ENCODE measurements at regions not wholly inside any gene's neighbourhood (a gene's known extent, or its start where the extent isn't known, plus 50 kb on each side); places are given as distances from the start of the nearest gene placed in this dataset.
A peak's percentile ranks its signal among the peaks of the same experiment; 100 is the strongest.

DNA sequence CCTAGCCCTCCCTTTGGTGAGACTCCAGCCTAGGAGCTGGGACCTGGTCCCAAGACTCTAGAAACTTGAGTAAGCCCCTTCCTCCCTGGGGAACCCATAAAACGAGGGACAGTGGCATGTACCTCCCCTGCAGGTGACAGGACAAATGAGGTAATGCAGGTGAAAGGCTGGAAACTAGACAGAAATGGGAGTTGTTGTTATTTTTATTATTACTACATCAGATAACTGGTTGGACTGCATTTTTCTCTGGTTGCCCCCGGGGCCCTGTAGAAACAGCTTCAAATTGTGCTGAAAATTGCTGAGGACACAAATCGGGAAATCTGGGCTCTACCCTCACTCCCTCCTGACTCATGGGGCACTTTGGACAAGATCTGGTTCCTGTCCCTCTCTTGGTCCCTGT is 132.3 kb upstream of the WNT4 start:
- no peak overlapping the region for H3K27ac ChIP-seq (ENCODE audit: low read depth in 1 of 2, low read length in 2 of 2)
- H3K4me3 ChIP-seq (ENCODE audit: low read length in 2 of 2), result no peak overlapping the region
- DNase-seq (no peak), ATAC-seq (ENCODE audit: low FRiP score) (no peak)
- no peaks in the 10 kb centered on the region for H3K36me3 ChIP-seq (ENCODE audit: control insufficient read depth in 1 of 2, insufficient read depth in 2 of 2, low read length in 1 of 2)
- no peaks in the 10 kb centered on the region for H3K4me1 ChIP-seq (ENCODE audit: control insufficient read depth in 1 of 2, insufficient read depth in 2 of 2, low read length in 2 of 2)
- H3K9me3 ChIP-seq (ENCODE audit: control insufficient read depth, low read length), result no peaks in the 10 kb centered on the region
- H3K27me3 ChIP-seq (ENCODE audit: control insufficient read depth in 1 of 2, insufficient read depth in 2 of 2, low read length in 1 of 2), result no peaks in the 10 kb centered on the region
- 83 to 88% methylated on average over 3 of the region's 3 CpGs for WGBS, 2 donors
- intact Hi-C loops (cut with DNase I), result loop anchor here (5.0 to 10.0 kb wide), 2 partner anchors 168 to 170 kb away; no protein-coding TSS in a partner anchor

DNA sequence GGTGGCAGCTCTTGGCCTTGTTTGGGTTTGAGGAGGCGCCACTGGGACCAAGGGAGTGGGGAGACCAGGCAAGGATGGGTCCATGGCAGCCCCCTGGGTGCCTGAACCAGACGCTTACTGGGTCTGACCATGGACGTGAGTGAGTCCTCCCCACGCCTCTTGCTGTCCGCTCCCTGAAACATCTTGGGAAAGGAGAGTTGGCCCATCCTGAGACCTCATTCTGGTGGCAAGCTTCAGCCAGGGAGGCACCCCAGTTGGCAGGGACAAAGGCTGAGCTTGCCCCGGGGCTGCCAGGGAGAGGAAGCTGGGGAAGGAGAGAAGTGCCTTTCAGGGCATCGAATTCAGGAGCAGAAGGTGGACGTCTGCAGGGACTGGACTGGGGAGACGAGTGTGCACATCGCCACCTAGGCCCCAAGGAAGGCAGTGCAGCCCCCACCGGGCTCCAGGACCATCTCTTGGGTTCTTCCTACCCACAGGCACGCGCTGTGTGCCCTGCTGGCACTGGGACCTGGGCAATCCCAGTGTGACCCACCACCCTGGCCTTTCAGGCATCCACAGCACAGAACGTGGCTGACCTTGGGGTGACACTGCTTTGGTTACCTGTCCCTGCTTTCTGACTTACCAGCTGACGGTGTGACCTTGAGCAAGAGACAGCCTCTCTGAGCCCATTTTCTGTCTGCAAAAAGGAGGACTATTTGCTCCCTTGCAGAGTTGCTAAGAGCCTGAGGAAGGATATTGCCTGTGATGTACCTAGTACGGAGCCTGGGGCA is 132.9 kb upstream of the WNT4 start:
- no peak overlapping the region for H3K4me3 ChIP-seq (ENCODE audit: low read length in 2 of 2)
- H3K27ac ChIP-seq (ENCODE audit: low read depth in 1 of 2, low read length in 2 of 2), result no peak overlapping the region
- H3K36me3 ChIP-seq (ENCODE audit: control insufficient read depth in 1 of 2, insufficient read depth in 2 of 2, low read length in 1 of 2), result no peaks in the 10 kb centered on the region
- no peaks in the 10 kb centered on the region for H3K27me3 ChIP-seq (ENCODE audit: control insufficient read depth in 1 of 2, insufficient read depth in 2 of 2, low read length in 1 of 2)
- no peaks in the 10 kb centered on the region for H3K4me1 ChIP-seq (ENCODE audit: control insufficient read depth in 1 of 2, insufficient read depth in 2 of 2, low read length in 2 of 2)
- no peak for ATAC-seq (ENCODE audit: low FRiP score)
- DNase-seq, result peak in 1 of 2 donors; percentile 60
- intact Hi-C loops (cut with DNase I), result loop anchor here (5.0 to 10.0 kb wide), 2 partner anchors 169 to 171 kb away; no protein-coding TSS in a partner anchor
- 35 to 47% methylated on average over 12 to 16 of the region's 16 CpGs for WGBS, 2 donors
- no peaks in the 10 kb centered on the region for H3K9me3 ChIP-seq (ENCODE audit: control insufficient read depth, low read length)

GRCh38 chr1:22276396-22276748 is 133.5 kb upstream of the WNT4 start:
- Histone ChIP-seq H3K4me1 (ENCODE audit: control insufficient read depth in 1 of 2, insufficient read depth in 2 of 2, low read length in 2 of 2) (no peaks in the 10 kb centered on the region), H3K4me3 (ENCODE audit: low read length in 2 of 2) (no peak overlapping the region), H3K9me3 (ENCODE audit: control insufficient read depth, low read length) (no peaks in the 10 kb centered on the region), H3K36me3 (ENCODE audit: control insufficient read depth in 1 of 2, insufficient read depth in 2 of 2, low read length in 1 of 2) (no peaks in the 10 kb centered on the region), H3K27me3 (ENCODE audit: control insufficient read depth in 1 of 2, insufficient read depth in 2 of 2, low read length in 1 of 2) (no peaks in the 10 kb centered on the region), H3K27ac (ENCODE audit: low read depth in 1 of 2, low read length in 2 of 2) (no peak overlapping the region)
- intact Hi-C loops (cut with DNase I), result loop anchor here (5.0 to 10.0 kb wide), 2 partner anchors 169 to 172 kb away; no protein-coding TSS in a partner anchor
- DNase-seq (no peak), ATAC-seq (ENCODE audit: low FRiP score) (no peak)
- WGBS, 2 donors, result 64 to 75% methylated on average over 1 of the region's 1 CpG

GRCh38 chr1:22277662-22278061 is 134.8 kb upstream of the WNT4 start:
- no peaks in the 10 kb centered on the region for H3K4me1 ChIP-seq (ENCODE audit: control insufficient read depth in 1 of 2, insufficient read depth in 2 of 2, low read length in 2 of 2)
- H3K27me3 ChIP-seq (ENCODE audit: control insufficient read depth in 1 of 2, insufficient read depth in 2 of 2, low read length in 1 of 2), result no peaks in the 10 kb centered on the region
- ATAC-seq (ENCODE audit: low FRiP score), result no peak
- H3K27ac ChIP-seq (ENCODE audit: low read depth in 1 of 2, low read length in 2 of 2), result no peak overlapping the region
- H3K4me3 ChIP-seq (ENCODE audit: low read length in 2 of 2), result no peak overlapping the region
- intact Hi-C loops (cut with DNase I), result loop anchor here (5.0 to 10.0 kb wide), 2 partner anchors 170 to 173 kb away; no protein-coding TSS in a partner anchor
- 81 to 82% methylated on average over 10 of the region's 10 CpGs for WGBS, 2 donors
- peak in 1 of 2 donors; percentile 35 for DNase-seq
- no peaks in the 10 kb centered on the region for H3K9me3 ChIP-seq (ENCODE audit: control insufficient read depth, low read length)
- H3K36me3 ChIP-seq (ENCODE audit: control insufficient read depth in 1 of 2, insufficient read depth in 2 of 2, low read length in 1 of 2), result no peaks in the 10 kb centered on the region

- H3K36me3 ChIP-seq (ENCODE audit: control insufficient read depth in 1 of 2, insufficient read depth in 2 of 2, low read length in 1 of 2), result no peaks in the 10 kb centered on the region
- H3K27me3 ChIP-seq (ENCODE audit: control insufficient read depth in 1 of 2, insufficient read depth in 2 of 2, low read length in 1 of 2), result no peaks in the 10 kb centered on the region
- ATAC-seq (ENCODE audit: low FRiP score), result no peak
- no peak for DNase-seq
- H3K4me3 ChIP-seq (ENCODE audit: low read length in 2 of 2), result no peak overlapping the region
- H3K9me3 ChIP-seq (ENCODE audit: control insufficient read depth, low read length), result no peaks in the 10 kb centered on the region
- H3K4me1 ChIP-seq (ENCODE audit: control insufficient read depth in 1 of 2, insufficient read depth in 2 of 2, low read length in 2 of 2), result no peaks in the 10 kb centered on the region
- H3K27ac ChIP-seq (ENCODE audit: low read depth in 1 of 2, low read length in 2 of 2), result no peak overlapping the region
- WGBS, 2 donors, result 90 to 93% methylated on average over 3 of the region's 3 CpGs
- intact Hi-C loops (cut with DNase I), result loop anchor here (5.0 to 10.0 kb wide), 2 partner anchors 172 to 175 kb away; no protein-coding TSS in a partner anchor
Measured at GRCh38 chr1:22279735-22280134, 136.8 kb upstream of the WNT4 start.

- intact Hi-C loops (cut with DNase I), result no loop called here
- WGBS, 2 donors, result 91 to 92% methylated on average over 3 of the region's 3 CpGs
- no peaks in the 10 kb centered on the region for H3K4me1 ChIP-seq (ENCODE audit: control insufficient read depth in 1 of 2, insufficient read depth in 2 of 2, low read length in 2 of 2)
- no peak overlapping the region for H3K4me3 ChIP-seq (ENCODE audit: low read length in 2 of 2)
- H3K9me3 ChIP-seq (ENCODE audit: control insufficient read depth, low read length), result no peaks in the 10 kb centered on the region
- no peaks in the 10 kb centered on the region for H3K36me3 ChIP-seq (ENCODE audit: control insufficient read depth in 1 of 2, insufficient read depth in 2 of 2, low read length in 1 of 2)
- DNase-seq (peak in 1 of 2 donors; percentile 37), ATAC-seq (ENCODE audit: low FRiP score) (no peak)
- no peak overlapping the region for H3K27ac ChIP-seq (ENCODE audit: low read depth in 1 of 2, low read length in 2 of 2)
- H3K27me3 ChIP-seq (ENCODE audit: control insufficient read depth in 1 of 2, insufficient read depth in 2 of 2, low read length in 1 of 2), result no peaks in the 10 kb centered on the region
Measured at GRCh38 chr1:22280526-22280925, 137.6 kb upstream of the WNT4 start.

- no peak for ATAC-seq (ENCODE audit: low FRiP score)
- no peaks in the 10 kb centered on the region for H3K36me3 ChIP-seq (ENCODE audit: control insufficient read depth in 1 of 2, insufficient read depth in 2 of 2, low read length in 1 of 2)
- H3K4me3 ChIP-seq (ENCODE audit: low read length in 2 of 2), result no peak overlapping the region
- H3K9me3 ChIP-seq (ENCODE audit: control insufficient read depth, low read length), result no peaks in the 10 kb centered on the region
- H3K27ac ChIP-seq (ENCODE audit: low read depth in 1 of 2, low read length in 2 of 2), result no peak overlapping the region
- peak in 1 of 2 donors; percentile 33 for DNase-seq
- H3K4me1 ChIP-seq (ENCODE audit: control insufficient read depth in 1 of 2, insufficient read depth in 2 of 2, low read length in 2 of 2), result no peaks in the 10 kb centered on the region
- 78 to 84% methylated on average over 11 of the region's 11 CpGs for WGBS, 2 donors
- intact Hi-C loops (cut with DNase I), result no loop called here
- no peaks in the 10 kb centered on the region for H3K27me3 ChIP-seq (ENCODE audit: control insufficient read depth in 1 of 2, insufficient read depth in 2 of 2, low read length in 1 of 2)
Measured at GRCh38 chr1:22281521-22282363, 138.8 kb upstream of the WNT4 start.

GRCh38 chr1:22282364-22282995 is 139.6 kb upstream of the WNT4 start:
- ATAC-seq (ENCODE audit: low FRiP score) (no peak), DNase-seq (peak in 1 of 2 donors; percentile 28)
- intact Hi-C loops (cut with DNase I), result no loop called here
- no peak overlapping the region for H3K4me3 ChIP-seq (ENCODE audit: low read length in 2 of 2)
- no peaks in the 10 kb centered on the region for H3K36me3 ChIP-seq (ENCODE audit: control insufficient read depth in 1 of 2, insufficient read depth in 2 of 2, low read length in 1 of 2)
- H3K9me3 ChIP-seq (ENCODE audit: control insufficient read depth, low read length), result no peaks in the 10 kb centered on the region
- H3K27ac ChIP-seq (ENCODE audit: low read depth in 1 of 2, low read length in 2 of 2), result no peak overlapping the region
- H3K4me1 ChIP-seq (ENCODE audit: control insufficient read depth in 1 of 2, insufficient read depth in 2 of 2, low read length in 2 of 2), result no peaks in the 10 kb centered on the region
- H3K27me3 ChIP-seq (ENCODE audit: control insufficient read depth in 1 of 2, insufficient read depth in 2 of 2, low read length in 1 of 2), result no peaks in the 10 kb centered on the region
- 38 to 46% methylated on average over 13 of the region's 13 CpGs for WGBS, 2 donors

All from aorta (tissue), 5 donors.